CD4-positive, alpha-beta T cell (primary cell): ENCODE measurements at regions not wholly inside any gene's neighbourhood (a gene's known extent, or its start where the extent isn't known, plus 50 kb on each side); places are given as distances from the start of the nearest gene placed in this dataset.

Experiments used
- ATAC-seq: fragments of 200-7000 bp; cut with Tn5 transposase; one replicate; pipeline ENCODE4 v1.10.0; 2022; ENCODE audit warnings: mild to moderate bottlenecking; ENCODE audit not compliant: poor library complexity
- CTCF ChIA-PET: fragments of 350-600 bp; sonication (Branson Sonifier 250); formaldehyde crosslinking; loops from one replicate; lab custom pipeline; 2021; ENCODE audit warnings: antibody characterized with exemption, inconsistent platforms; lab: Charles Lee
- POLR2A ChIA-PET: fragments of 350-600 bp; sonication (Branson Sonifier 250); formaldehyde crosslinking; loops from one replicate; lab custom pipeline; 2021; ENCODE audit warnings: antibody characterized with exemption, inconsistent platforms; lab: Charles Lee
- DNase-seq, 14 experiments: peaks; one replicate each; pipeline ENCODE4 v3.0.0-alpha.2; 2013 to 2020; ENCODE audit warnings: mixed read lengths in 2 of 14
- H3K27ac ChIP-seq, 2 donors: one replicate each; pipeline versions ENCODE4 v1.5.1 to v1.7.0; 2013; ENCODE audit warnings: low read length in 2 of 2, low read depth in 1 of 2, mild to moderate bottlenecking in 1 of 2
- H3K27me3 ChIP-seq, 2 experiments: 1 replicate in 1 of 2; 2 replicates in 1 of 2; pipeline versions ENCODE4 v1.6.1 to v1.7.0; 2013; ENCODE audit warnings: low read length in 2 of 2, control low read depth in 1 of 2, mild to moderate bottlenecking in 1 of 2, moderate library complexity in 1 of 2; ENCODE audit not compliant: insufficient read depth in 2 of 2, control insufficient read depth in 1 of 2
- H3K36me3 ChIP-seq: one replicate; pipeline ENCODE4 v1.6.1; 2013; ENCODE audit warnings: low read length, control low read depth; ENCODE audit not compliant: insufficient read depth
- H3K4me1 ChIP-seq: one replicate; pipeline ENCODE4 v1.6.1; 2013; ENCODE audit warnings: low read length, control low read depth; ENCODE audit not compliant: insufficient read depth
- H3K4me3 ChIP-seq: one replicate; pipeline ENCODE4 v1.5.1; 2013; ENCODE audit warnings: mild to moderate bottlenecking, low read length, moderate library complexity
- H3K9me3 ChIP-seq, 2 experiments: 1 replicate in 1 of 2; 2 replicates in 1 of 2; pipeline versions ENCODE4 v1.6.1 to v1.7.0; 2013; ENCODE audit warnings: low read length in 2 of 2, mild to moderate bottlenecking in 2 of 2, control low read depth in 1 of 2, moderate library complexity in 1 of 2; ENCODE audit not compliant: control insufficient read depth in 1 of 2, insufficient read depth in 1 of 2
- H3K27ac Mint-ChIP-seq: one replicate; pipeline ENCODE4 v1.8.0; 2020; ENCODE audit warnings: mixed read lengths
- H3K27me3 Mint-ChIP-seq: one replicate; pipeline ENCODE4 v1.8.0; 2021; ENCODE audit warnings: mixed read lengths
- H3K36me3 Mint-ChIP-seq: one replicate; pipeline ENCODE4 v1.8.0; 2021; ENCODE audit warnings: low read depth, mixed read lengths
- H3K4me1 Mint-ChIP-seq: one replicate; pipeline ENCODE4 v1.8.0; 2021; ENCODE audit warnings: low read depth, mixed read lengths
- H3K4me3 Mint-ChIP-seq: one replicate; pipeline ENCODE4 v1.8.0; 2020; ENCODE audit warnings: mild to moderate bottlenecking, mixed read lengths
- H3K9me3 Mint-ChIP-seq: one replicate; pipeline ENCODE4 v1.8.0; 2020; ENCODE audit warnings: mixed read lengths
- CTCF ChIP-seq: fragments of 200-600 bp; IDR thresholded peaks from one replicate; pipeline ENCODE4 v1.8.0; 2022; ENCODE audit warnings: antibody characterized with exemption, mild to moderate bottlenecking
- intact Hi-C, 2 experiments: fragments of 100-400 bp; cut with DNase I in 1 of 2; cut with micrococcal nuclease in 1 of 2; formaldehyde crosslinking; loops; one replicate each; pipeline versions ENCODE4 v1.15.1 to v1.9.0; 2023 to 2025; cut with DNase I, micrococcal nuclease

- no peaks in the 10 kb centered on the region for H3K27me3 Mint-ChIP-seq
- H3K36me3 Mint-ChIP-seq = no peaks in the 10 kb centered on the region
- Histone ChIP-seq H3K27me3 (no peaks in the 10 kb centered on the region), H3K36me3 (no peaks in the 10 kb centered on the region), H3K4me1 (no peaks in the 10 kb centered on the region), H3K27ac (no peak overlapping the region), H3K9me3 (peaks cover 0 to 6% of the 10 kb centered on the region in 2 experiments), H3K4me3 (no peak overlapping the region)
- no peaks in the 10 kb centered on the region for H3K9me3 Mint-ChIP-seq
- intact Hi-C loops = no loop called here
- H3K4me3 Mint-ChIP-seq = no peak overlapping the region
- H3K27ac Mint-ChIP-seq = no peak overlapping the region
- DNase-seq = no peak
- TF ChIP-seq CTCF = no peak
- ChIA-PET CTCF (no interaction called here), POLR2A (no interaction called here)
- ATAC-seq = no peak
- H3K4me1 Mint-ChIP-seq = no peaks in the 10 kb centered on the region
Measured at GRCh38 chr2:49265471-49265870, 111.2 kb upstream of the FSHR start.

GRCh38 chr2:49262801-49263560, 108.7 kb upstream of the FSHR start:
- H3K4me1 Mint-ChIP-seq = no peaks in the 10 kb centered on the region
- DNase-seq (no peak), ATAC-seq (no peak)
- H3K36me3 Mint-ChIP-seq = no peaks in the 10 kb centered on the region
- Histone ChIP-seq H3K27ac (no peak overlapping the region), H3K36me3 (no peaks in the 10 kb centered on the region), H3K4me1 (no peaks in the 10 kb centered on the region), H3K27me3 (no peaks in the 10 kb centered on the region), H3K4me3 (no peak overlapping the region), H3K9me3 (peaks cover 0 to 6% of the 10 kb centered on the region in 2 experiments)
- H3K9me3 Mint-ChIP-seq = no peaks in the 10 kb centered on the region
- intact Hi-C loops = no loop called here
- no peak for TF ChIP-seq CTCF
- POLR2A ChIA-PET = no interaction called here
- H3K27me3 Mint-ChIP-seq = no peaks in the 10 kb centered on the region
- CTCF ChIA-PET = no interaction called here
- no peak overlapping the region for H3K4me3 Mint-ChIP-seq
- H3K27ac Mint-ChIP-seq = no peak overlapping the region

- POLR2A ChIA-PET = no interaction called here
- Histone ChIP-seq H3K27me3 (no peaks in the 10 kb centered on the region), H3K9me3 (peaks cover 0 to 6% of the 10 kb centered on the region in 2 experiments), H3K36me3 (no peaks in the 10 kb centered on the region), H3K4me1 (no peaks in the 10 kb centered on the region), H3K27ac (no peak overlapping the region), H3K4me3 (no peak overlapping the region)
- no peak for TF ChIP-seq CTCF
- intact Hi-C loops = no loop called here
- CTCF ChIA-PET = no interaction called here
- no peaks in the 10 kb centered on the region for H3K36me3 Mint-ChIP-seq
- no peak for ATAC-seq
- H3K4me1 Mint-ChIP-seq = no peaks in the 10 kb centered on the region
- no peaks in the 10 kb centered on the region for H3K9me3 Mint-ChIP-seq
- no peak for DNase-seq
- no peak overlapping the region for H3K4me3 Mint-ChIP-seq
- no peaks in the 10 kb centered on the region for H3K27me3 Mint-ChIP-seq
- no peak overlapping the region for H3K27ac Mint-ChIP-seq
Measured at GRCh38 chr2:49261781-49262180, 107.5 kb upstream of the FSHR start.
